WTC11 (cell line): ENCODE measurements at regions not wholly inside any gene's neighbourhood (a gene's known extent, or its start where the extent isn't known, plus 50 kb on each side); places are given as distances from the start of the nearest gene placed in this dataset.

Experiments
- FOXJ3 ChIP-seq: sonication (generic); formaldehyde crosslinking; IDR thresholded peaks from 2 replicates; pipeline ENCODE4 v1.9.0; 2021; ENCODE audit warnings: missing genetic modification reagents, mild to moderate bottlenecking, borderline replicate concordance
- FOXP1 ChIP-seq: sonication (generic); formaldehyde crosslinking; IDR thresholded peaks from 2 replicates; pipeline ENCODE4 v1.8.0; 2022; ENCODE audit warnings: missing genetic modification reagents, mild to moderate bottlenecking, moderate library complexity, borderline replicate concordance
- NFATC4 ChIP-seq: fragments of 250-450 bp; sonication (Bioruptor Pico); IDR thresholded peaks from 2 replicates; pipeline ENCODE4 v1.9.0; 2021; ENCODE audit warnings: mild to moderate bottlenecking
- NR1H2 ChIP-seq: sonication (generic); formaldehyde crosslinking; IDR thresholded peaks from 2 replicates; pipeline ENCODE4 v1.9.0; 2021; ENCODE audit warnings: mild to moderate bottlenecking, moderate library complexity, missing genetic modification reagents
- SP1 ChIP-seq: sonication (generic); formaldehyde crosslinking; conservative IDR thresholded peaks from 2 replicates; pipeline ENCODE4 v1.8.1; 2022; ENCODE audit warnings: missing genetic modification reagents
- TEAD4 ChIP-seq: sonication (generic); formaldehyde crosslinking; IDR thresholded peaks from 2 replicates; pipeline ENCODE4 v1.8.0; 2022; ENCODE audit warnings: mild to moderate bottlenecking, missing genetic modification reagents
- TF ChIP-seq, protein P1 (sequence below): sonication (generic); formaldehyde crosslinking; IDR thresholded peaks from 2 replicates; pipeline ENCODE4 v1.8.0; 2022; ENCODE audit warnings: mild to moderate bottlenecking, missing genetic modification reagents
- TF ChIP-seq, protein P2 (sequence below): fragments of 200-600 bp; IDR thresholded peaks from 2 replicates; pipeline ENCODE4 v1.8.0; 2022; ENCODE audit warnings: antibody characterized with exemption
- TF ChIP-seq, protein P3 (sequence below): sonication (generic); formaldehyde crosslinking; IDR thresholded peaks from 2 replicates; pipeline ENCODE4 v1.8.1; 2022; ENCODE audit warnings: missing genetic modification reagents, borderline replicate concordance
- TF ChIP-seq, protein P4 (sequence below): fragments of 250-450 bp; sonication (Bioruptor Pico); IDR thresholded peaks from 2 replicates; pipeline ENCODE4 v1.9.0; 2021; ENCODE audit warnings: moderate library complexity, mild to moderate bottlenecking, inconsistent platforms, borderline replicate concordance

DNA sequence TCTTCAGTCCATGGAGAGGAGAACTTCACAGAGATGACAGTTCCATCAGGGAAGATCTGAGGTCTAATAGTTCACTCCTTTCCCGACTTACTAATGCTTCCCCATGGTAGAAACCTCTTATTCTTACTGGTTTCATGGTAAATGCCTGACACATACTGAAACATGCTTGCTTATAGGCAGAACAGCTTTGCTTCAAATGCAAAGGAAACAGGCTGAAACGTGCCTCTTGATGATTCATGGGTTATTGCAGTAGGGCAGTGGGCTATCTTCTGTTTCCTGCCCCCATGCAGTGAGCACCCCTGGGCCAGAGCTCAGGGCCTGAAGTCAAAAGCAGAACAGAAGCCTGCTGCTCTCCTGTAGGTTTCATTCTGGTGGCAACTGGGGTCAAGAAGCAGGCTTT is 223.5 kb downstream of the RDH14 start:
- TF ChIP-seq TEAD4 (CRISPR knock-in tag) (no peak), NR1H2 (CRISPR knock-in tag) (no peak), SP1 (no peak), FOXP1 (CRISPR knock-in tag) (no peak), NFATC4 (CRISPR knock-in tag) (no peak), FOXJ3 (CRISPR knock-in tag) (no peak)
- TF ChIP-seq, protein P1, sequence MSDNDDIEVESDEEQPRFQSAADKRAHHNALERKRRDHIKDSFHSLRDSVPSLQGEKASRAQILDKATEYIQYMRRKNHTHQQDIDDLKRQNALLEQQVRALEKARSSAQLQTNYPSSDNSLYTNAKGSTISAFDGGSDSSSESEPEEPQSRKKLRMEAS (CRISPR knock-in tag), result no peak
- TF ChIP-seq, protein P2, sequence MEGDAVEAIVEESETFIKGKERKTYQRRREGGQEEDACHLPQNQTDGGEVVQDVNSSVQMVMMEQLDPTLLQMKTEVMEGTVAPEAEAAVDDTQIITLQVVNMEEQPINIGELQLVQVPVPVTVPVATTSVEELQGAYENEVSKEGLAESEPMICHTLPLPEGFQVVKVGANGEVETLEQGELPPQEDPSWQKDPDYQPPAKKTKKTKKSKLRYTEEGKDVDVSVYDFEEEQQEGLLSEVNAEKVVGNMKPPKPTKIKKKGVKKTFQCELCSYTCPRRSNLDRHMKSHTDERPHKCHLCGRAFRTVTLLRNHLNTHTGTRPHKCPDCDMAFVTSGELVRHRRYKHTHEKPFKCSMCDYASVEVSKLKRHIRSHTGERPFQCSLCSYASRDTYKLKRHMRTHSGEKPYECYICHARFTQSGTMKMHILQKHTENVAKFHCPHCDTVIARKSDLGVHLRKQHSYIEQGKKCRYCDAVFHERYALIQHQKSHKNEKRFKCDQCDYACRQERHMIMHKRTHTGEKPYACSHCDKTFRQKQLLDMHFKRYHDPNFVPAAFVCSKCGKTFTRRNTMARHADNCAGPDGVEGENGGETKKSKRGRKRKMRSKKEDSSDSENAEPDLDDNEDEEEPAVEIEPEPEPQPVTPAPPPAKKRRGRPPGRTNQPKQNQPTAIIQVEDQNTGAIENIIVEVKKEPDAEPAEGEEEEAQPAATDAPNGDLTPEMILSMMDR, result no peak
- TF ChIP-seq, protein P3, sequence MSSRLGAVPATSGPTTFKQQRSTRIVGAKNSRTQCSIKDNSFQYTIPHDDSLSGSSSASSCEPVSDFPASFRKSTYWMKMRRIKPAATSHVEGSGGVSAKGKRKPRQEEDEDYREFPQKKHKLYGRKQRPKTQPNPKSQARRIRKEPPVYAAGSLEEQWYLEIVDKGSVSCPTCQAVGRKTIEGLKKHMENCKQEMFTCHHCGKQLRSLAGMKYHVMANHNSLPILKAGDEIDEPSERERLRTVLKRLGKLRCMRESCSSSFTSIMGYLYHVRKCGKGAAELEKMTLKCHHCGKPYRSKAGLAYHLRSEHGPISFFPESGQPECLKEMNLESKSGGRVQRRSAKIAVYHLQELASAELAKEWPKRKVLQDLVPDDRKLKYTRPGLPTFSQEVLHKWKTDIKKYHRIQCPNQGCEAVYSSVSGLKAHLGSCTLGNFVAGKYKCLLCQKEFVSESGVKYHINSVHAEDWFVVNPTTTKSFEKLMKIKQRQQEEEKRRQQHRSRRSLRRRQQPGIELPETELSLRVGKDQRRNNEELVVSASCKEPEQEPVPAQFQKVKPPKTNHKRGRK (CRISPR knock-in tag), result no peak
- TF ChIP-seq, protein P4, sequence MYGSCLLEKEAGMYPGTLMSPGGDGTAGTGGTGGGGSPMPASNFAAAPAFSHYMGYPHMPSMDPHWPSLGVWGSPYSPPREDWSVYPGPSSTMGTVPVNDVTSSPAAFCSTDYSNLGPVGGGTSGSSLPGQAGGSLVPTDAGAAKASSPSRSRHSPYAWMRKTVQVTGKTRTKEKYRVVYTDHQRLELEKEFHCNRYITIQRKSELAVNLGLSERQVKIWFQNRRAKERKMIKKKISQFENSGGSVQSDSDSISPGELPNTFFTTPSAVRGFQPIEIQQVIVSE (CRISPR knock-in tag), result no peak
